ENCODE measurements at regions not wholly inside any gene's neighbourhood (a gene's known extent, or its start where the extent isn't known, plus 50 kb on each side); places are given as distances from the start of the nearest gene placed in this dataset.

- TF ChIP-seq CTCF (IDR thresholded peaks at IDR 0.05; ENCODE audit: insufficient read depth, low read length, missing control alignments): no peak
- DNase-seq (ENCODE audit: low read depth, low spot score): no peak
- CTCF ChIA-PET: no interaction called here
Measured at GRCh38 chr5:158525663-158526062, 574.1 kb downstream of the EBF1 start.

GRCh38 chr5:158524070-158524469, 575.6 kb downstream of the EBF1 start:
- no peak for TF ChIP-seq CTCF (IDR thresholded peaks at IDR 0.05; ENCODE audit: insufficient read depth, low read length, missing control alignments)
- ChIA-PET CTCF (no interaction called here), POLR2A (no interaction called here)
- DNase-seq (ENCODE audit: low read depth, low spot score): no peak
- no peak overlapping the region for H3K4me3 ChIP-seq (ENCODE audit: low read depth, low read length)

More at GRCh38 chr5:158525663-158526062, 574.1 kb downstream of the EBF1 start:
- H3K4me3 ChIP-seq (ENCODE audit: low read depth, low read length): no peak overlapping the region
- POLR2A ChIA-PET: no interaction called here

GRCh38 chr5:158522776-158523175, 576.9 kb downstream of the EBF1 start:
- ChIA-PET POLR2A (no interaction called here), CTCF (no interaction called here)
- DNase-seq (ENCODE audit: low read depth, low spot score): no peak
- no peak for TF ChIP-seq CTCF (IDR thresholded peaks at IDR 0.05; ENCODE audit: insufficient read depth, low read length, missing control alignments)
- H3K4me3 ChIP-seq (ENCODE audit: low read depth, low read length): no peak overlapping the region

GRCh38 chr5:158521995-158522394, 577.7 kb downstream of the EBF1 start:
- no peak for TF ChIP-seq CTCF (IDR thresholded peaks at IDR 0.05; ENCODE audit: insufficient read depth, low read length, missing control alignments)
- no peak overlapping the region for H3K4me3 ChIP-seq (ENCODE audit: low read depth, low read length)
- CTCF ChIA-PET: no interaction called here
- DNase-seq (ENCODE audit: low read depth, low spot score): no peak
- POLR2A ChIA-PET: no interaction called here

GRCh38 chr5:158519433-158520021, 580.2 kb downstream of the EBF1 start:
- no peak for TF ChIP-seq CTCF (IDR thresholded peaks at IDR 0.05; ENCODE audit: insufficient read depth, low read length, missing control alignments)
- CTCF ChIA-PET: no interaction called here
- no peak for DNase-seq (ENCODE audit: low read depth, low spot score)
- POLR2A ChIA-PET: no interaction called here
- H3K4me3 ChIP-seq (ENCODE audit: low read depth, low read length): no peak overlapping the region

- H3K4me3 ChIP-seq (ENCODE audit: low read depth, low read length): no peak overlapping the region
- no peak for TF ChIP-seq CTCF (IDR thresholded peaks at IDR 0.05; ENCODE audit: insufficient read depth, low read length, missing control alignments)
- ChIA-PET CTCF (no interaction called here), POLR2A (no interaction called here)
- no peak for DNase-seq (ENCODE audit: low read depth, low spot score)
Measured at GRCh38 chr5:158516521-158516920, 583.2 kb downstream of the EBF1 start.
